ENCODE measurements at regions not wholly inside any gene's neighbourhood (a gene's known extent, or its start where the extent isn't known, plus 50 kb on each side); places are given as distances from the start of the nearest gene placed in this dataset.

GRCh38 chr1:173415490-173415889, 61.6 kb upstream of the PRDX6 start:
- H3K4me3 ChIP-seq, result no peak overlapping the region
- 91% methylated on average over 3 of the region's 3 CpGs for WGBS (ENCODE audit: low lambda C conversion rate, missing lambda C conversion rate)
- H2AFZ ChIP-seq, result no peak overlapping the region
- H3K9me2 ChIP-seq (replicated peaks; ENCODE audit: insufficient read depth), result no peaks in the 10 kb centered on the region
- H4K20me1 ChIP-seq (ENCODE audit: insufficient read depth, poor library complexity, severe bottlenecking), result no peaks in the 10 kb centered on the region
- DNase-seq (ENCODE audit: low spot score), result no peak
- no peaks in the 10 kb centered on the region for H3K9me3 ChIP-seq (ENCODE audit: low read depth)
- H3K36me3 ChIP-seq (replicated peaks; ENCODE audit: insufficient read depth, low read depth), result no peaks in the 10 kb centered on the region
- peaks cover 6% of the 10 kb centered on the region for H3K4me1 ChIP-seq (ENCODE audit: insufficient read depth)
- H3K27me3 ChIP-seq, result no peaks in the 10 kb centered on the region
- no peak overlapping the region for H3K27ac ChIP-seq
- H3K79me2 ChIP-seq, result no peaks in the 10 kb centered on the region
- TF ChIP-seq EZH2phosphoT487 (IDR thresholded peaks at IDR 0.05; ENCODE audit: low read depth, severe bottlenecking, unreplicated experiment) (no peak), EZH2 (IDR thresholded peaks at IDR 0.05; ENCODE audit: borderline replicate concordance) (no peak), CTCF (IDR thresholded peaks at IDR 0.05; ENCODE audit: poor library complexity) (no peak)
- H3K4me2 ChIP-seq, result no peak overlapping the region

GRCh38 chr1:173415905-173416450, 61.2 kb upstream of the PRDX6 start:
- Histone ChIP-seq H2AFZ (no peak overlapping the region), H3K79me2 (no peaks in the 10 kb centered on the region), H3K9me3 (ENCODE audit: low read depth) (no peaks in the 10 kb centered on the region), H4K20me1 (ENCODE audit: insufficient read depth, poor library complexity, severe bottlenecking) (no peaks in the 10 kb centered on the region), H3K27me3 (no peaks in the 10 kb centered on the region), H3K27ac (no peak overlapping the region), H3K4me2 (no peak overlapping the region), H3K4me1 (ENCODE audit: insufficient read depth) (peaks cover 6% of the 10 kb centered on the region), H3K9me2 (replicated peaks; ENCODE audit: insufficient read depth) (no peaks in the 10 kb centered on the region), H3K36me3 (replicated peaks; ENCODE audit: insufficient read depth, low read depth) (no peaks in the 10 kb centered on the region), H3K4me3 (no peak overlapping the region)
- no peak for TF ChIP-seq CTCF (IDR thresholded peaks at IDR 0.05; ENCODE audit: poor library complexity)
- TF ChIP-seq EZH2 (IDR thresholded peaks at IDR 0.05; ENCODE audit: borderline replicate concordance), result no peak
- no peak for TF ChIP-seq EZH2phosphoT487 (IDR thresholded peaks at IDR 0.05; ENCODE audit: low read depth, severe bottlenecking, unreplicated experiment)
- no peak for DNase-seq (ENCODE audit: low spot score)
- WGBS (ENCODE audit: low lambda C conversion rate, missing lambda C conversion rate), result 78% methylated on average over 5 of the region's 5 CpGs

- H3K9me2 ChIP-seq (replicated peaks; ENCODE audit: insufficient read depth), result no peaks in the 10 kb centered on the region
- H3K36me3 ChIP-seq (replicated peaks; ENCODE audit: insufficient read depth, low read depth), result no peaks in the 10 kb centered on the region
- H2AFZ ChIP-seq, result no peak overlapping the region
- H3K27ac ChIP-seq, result no peak overlapping the region
- H3K9me3 ChIP-seq (ENCODE audit: low read depth), result no peaks in the 10 kb centered on the region
- no peak for DNase-seq (ENCODE audit: low spot score)
- H3K4me1 ChIP-seq (ENCODE audit: insufficient read depth), result peaks cover 6% of the 10 kb centered on the region
- no peaks in the 10 kb centered on the region for H4K20me1 ChIP-seq (ENCODE audit: insufficient read depth, poor library complexity, severe bottlenecking)
- 100% methylated on average over 1 of the region's 1 CpG for WGBS (ENCODE audit: low lambda C conversion rate, missing lambda C conversion rate)
- no peak for TF ChIP-seq EZH2phosphoT487 (IDR thresholded peaks at IDR 0.05; ENCODE audit: low read depth, severe bottlenecking, unreplicated experiment)
- no peak for TF ChIP-seq EZH2 (IDR thresholded peaks at IDR 0.05; ENCODE audit: borderline replicate concordance)
- no peak for TF ChIP-seq CTCF (IDR thresholded peaks at IDR 0.05; ENCODE audit: poor library complexity)
- no peaks in the 10 kb centered on the region for H3K79me2 ChIP-seq
- H3K27me3 ChIP-seq, result no peaks in the 10 kb centered on the region
- H3K4me2 ChIP-seq, result no peak overlapping the region
- no peak overlapping the region for H3K4me3 ChIP-seq
These were observed 59.6 kb upstream of the PRDX6 start for GRCh38 chr1:173417563-173417962.
